ENCODE measurements at regions not wholly inside any gene's neighbourhood (a gene's known extent, or its start where the extent isn't known, plus 50 kb on each side); places are given as distances from the start of the nearest gene placed in this dataset.

DNA sequence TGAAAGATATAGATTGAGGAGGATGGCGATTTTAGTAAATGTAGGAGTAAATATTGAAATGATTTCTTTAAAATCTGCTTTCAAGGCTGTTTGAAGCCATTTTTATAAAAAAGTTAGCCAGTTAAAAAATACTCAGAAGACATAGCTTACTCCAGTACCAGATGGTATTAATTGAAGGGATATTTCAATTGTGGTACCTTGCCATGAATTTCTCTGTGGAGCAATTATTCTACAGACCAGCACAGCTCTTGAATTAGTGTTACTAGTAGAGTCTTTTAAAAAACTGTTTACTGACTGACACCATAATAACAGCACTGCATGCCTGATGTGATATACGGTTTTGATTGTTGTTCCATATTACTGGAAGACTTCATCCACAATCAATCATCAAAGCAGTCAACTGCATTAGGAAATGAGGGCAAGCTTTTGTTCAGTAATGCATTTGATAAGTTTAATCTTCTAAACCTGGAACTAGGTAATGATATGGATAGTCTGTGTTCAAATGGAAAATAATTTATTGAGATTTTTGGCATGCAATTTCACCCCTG lies 106.4 kb downstream of the MFSD1 start:
- ChIA-PET CTCF (ENCODE audit: unreplicated experiment) (no interaction called here), POLR2A (no interaction called here)
- Histone ChIP-seq H3K36me3 (ENCODE audit: insufficient read depth, low read length) (no peaks in the 10 kb centered on the region), H3K4me1 (ENCODE audit: insufficient read depth, low read length, poor library complexity, severe bottlenecking) (no peaks in the 10 kb centered on the region), H3K27ac (ENCODE audit: low read depth, low read length, poor library complexity, severe bottlenecking) (no peak overlapping the region), H3K4me3 (ENCODE audit: low read depth, low read length, poor library complexity, severe bottlenecking) (no peak overlapping the region), H2AFZ (ENCODE audit: low read length) (no peak overlapping the region), H3K9me2 (ENCODE audit: insufficient read depth, low read length) (no peaks in the 10 kb centered on the region), H3K9me3 (ENCODE audit: low read length) (no peaks in the 10 kb centered on the region), H3K4me2 (ENCODE audit: low read length) (no peak overlapping the region), H3K79me2 (ENCODE audit: insufficient read depth, low read depth, low read length) (no peaks in the 10 kb centered on the region), H4K20me1 (ENCODE audit: insufficient read depth, low read length) (no peaks in the 10 kb centered on the region)
- TF ChIP-seq EZH2phosphoT487 (IDR thresholded peaks at IDR 0.05; ENCODE audit: borderline replicate concordance, low read depth, low read length) = no peak
- TF ChIP-seq CTCF (conservative IDR thresholded peaks at IDR 0.05; ENCODE audit: low read length) = no peak
- intact Hi-C loops (cut with micrococcal nuclease; ENCODE audit: unreplicated experiment) = no loop called here
- DNase-seq (ENCODE audit: low spot score) = no peak
- no TSS peak for BruUV-seq (replicated peaks)

DNA sequence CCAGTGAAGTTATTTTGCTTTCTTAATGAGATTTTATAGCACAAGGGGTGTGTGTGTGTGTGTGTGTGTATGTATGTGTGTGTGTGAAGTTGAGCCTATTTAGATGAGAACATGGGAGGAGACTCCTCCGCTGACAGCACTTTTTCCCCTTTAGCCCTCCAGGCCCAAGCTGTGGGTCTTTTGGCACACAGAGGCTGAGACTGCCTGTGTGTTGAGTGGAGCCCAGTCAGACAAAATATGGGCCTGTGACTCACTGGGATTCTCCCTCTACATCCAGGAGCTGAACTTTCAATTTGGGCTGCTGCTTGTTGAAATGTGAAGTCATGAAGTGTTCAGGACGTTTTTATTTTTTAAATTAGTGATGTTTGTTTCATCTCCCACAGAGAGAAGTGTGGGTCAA lies 108.0 kb downstream of the MFSD1 start:
- DNase-seq (ENCODE audit: low spot score) = no peak

More for the DNA sequence above, 108.0 kb downstream of the MFSD1 start:
- Histone ChIP-seq H3K79me2 (ENCODE audit: insufficient read depth, low read depth, low read length) (no peaks in the 10 kb centered on the region), H3K4me1 (ENCODE audit: insufficient read depth, low read length, poor library complexity, severe bottlenecking) (no peaks in the 10 kb centered on the region), H3K4me2 (ENCODE audit: low read length) (no peak overlapping the region), H2AFZ (ENCODE audit: low read length) (no peak overlapping the region), H4K20me1 (ENCODE audit: insufficient read depth, low read length) (no peaks in the 10 kb centered on the region), H3K9me3 (ENCODE audit: low read length) (no peaks in the 10 kb centered on the region), H3K27ac (ENCODE audit: low read depth, low read length, poor library complexity, severe bottlenecking) (no peak overlapping the region), H3K36me3 (ENCODE audit: insufficient read depth, low read length) (no peaks in the 10 kb centered on the region), H3K4me3 (ENCODE audit: low read depth, low read length, poor library complexity, severe bottlenecking) (no peak overlapping the region), H3K9me2 (ENCODE audit: insufficient read depth, low read length) (no peaks in the 10 kb centered on the region)
- ChIA-PET CTCF (ENCODE audit: unreplicated experiment) (no interaction called here), POLR2A (no interaction called here)
- TF ChIP-seq CTCF (conservative IDR thresholded peaks at IDR 0.05; ENCODE audit: low read length) (no peak), EZH2phosphoT487 (IDR thresholded peaks at IDR 0.05; ENCODE audit: borderline replicate concordance, low read depth, low read length) (no peak)
- intact Hi-C loops (cut with micrococcal nuclease; ENCODE audit: unreplicated experiment) = no loop called here
- BruUV-seq (replicated peaks) = no TSS peak

Data from OCI-LY7 (cell line).